HepG2 (cell line): ENCODE measurements at regions not wholly inside any gene's neighbourhood (a gene's known extent, or its start where the extent isn't known, plus 50 kb on each side); places are given as distances from the start of the nearest gene placed in this dataset.

Experiments
- ATAC-seq: fragments of 200-7000 bp; cut with Tn5 transposase; 3 replicates; pipeline ENCODE4 v1.9.1; 2020; ENCODE audit warnings: mild to moderate bottlenecking, moderate library complexity
- BruUV-seq: library from RNA; stranded (reverse); fragments of 400-500 nt; replicated peaks from 2 replicates; lab custom pipeline; 2021; lab: Mats Ljungman, UMichigan
- CTCF ChIA-PET: fragments of 300-600 bp; formaldehyde crosslinking; extraction: SDS; loops from one replicate; lab custom pipeline; 2021; ENCODE audit warnings: low total read pairs, inconsistent platforms, low intra/inter-chr PET ratio; lab: Yijun Ruan, JAX
- POLR2A ChIA-PET: fragments of 350-600 bp; sonication (Branson Sonifier 250); formaldehyde crosslinking; loops from one replicate; lab custom pipeline; 2020; ENCODE audit warnings: antibody characterized with exemption, inconsistent platforms; lab: Yijun Ruan, JAX
- DNase-seq: peaks from one replicate; pipeline ENCODE4 v3.0.0-alpha.2; 2015; ENCODE audit warnings: low spot score
- FAIRE-seq: peaks from 3 replicates; lab custom pipeline; 2011; peaks lifted over from hg19 to GRCh38; lab: Jason Lieb, UNC
- H2AFZ ChIP-seq: one replicate; pipeline ENCODE4 v1.6.1; 2011; ENCODE audit warnings: low read length, inconsistent platforms
- H3K27ac ChIP-seq: fragments of 300-600 bp; 3 replicates; pipeline ENCODE4 v1.8.0; 2011; ENCODE audit warnings: mixed run types, mild to moderate bottlenecking, mixed read lengths, low read length, inconsistent platforms; ENCODE audit not compliant: insufficient read depth; ENCODE audit errors: extremely low read length
- H3K27me3 ChIP-seq, 2 experiments: fragments of 200-600 bp in 1 of 2; 2 replicates in 1 of 2; 3 replicates in 1 of 2; pipeline versions ENCODE4 v1.6.0 to v1.8.0; 2011; ENCODE audit warnings: low read length in 2 of 2, mild to moderate bottlenecking in 2 of 2, moderate library complexity in 2 of 2, inconsistent platforms in 1 of 2; ENCODE audit not compliant: insufficient read depth in 2 of 2, control insufficient read depth in 1 of 2
- H3K36me3 ChIP-seq, 2 experiments: fragments of 200-600 bp in 1 of 2; replicated peaks in 1 of 2; 2 replicates in 1 of 2; 3 replicates in 1 of 2; pipeline versions ENCODE4 v1.5.1 to v1.8.0; 2011; ENCODE audit warnings: low read length in 2 of 2, inconsistent platforms in 1 of 2; ENCODE audit not compliant: insufficient read depth in 2 of 2, control insufficient read depth in 1 of 2
- H3K4me1 ChIP-seq: 2 replicates; pipeline ENCODE4 v1.5.1; 2012; ENCODE audit warnings: low read length, inconsistent platforms; ENCODE audit not compliant: insufficient read depth
- H3K4me2 ChIP-seq: 2 replicates; pipeline ENCODE4 v1.6.0; 2011; ENCODE audit warnings: low read depth, low read length, inconsistent platforms
- H3K4me3 ChIP-seq, 3 experiments: fragments of 200-600 bp in 1 of 3; sonication (generic), shearing (Covaris generic) in 1 of 3; replicated peaks in 1 of 3; 2 replicates each; pipeline ENCODE4 v1.5.1; 2011 to 2016; ENCODE audit warnings: low read length in 3 of 3, inconsistent platforms in 2 of 3, low read depth in 2 of 3, mild to moderate bottlenecking in 2 of 3, control low read depth in 1 of 3, mixed read lengths in 1 of 3; ENCODE audit not compliant: insufficient read depth in 1 of 3
- H3K79me2 ChIP-seq: one replicate; pipeline ENCODE4 v1.6.1; 2011; ENCODE audit warnings: low read length, inconsistent platforms; ENCODE audit not compliant: insufficient read depth
- H3K9ac ChIP-seq: 2 replicates; pipeline ENCODE4 v1.6.0; 2011; ENCODE audit warnings: mild to moderate bottlenecking, low read depth, low read length, inconsistent platforms; ENCODE audit not compliant: insufficient read depth
- H3K9me3 ChIP-seq: 2 replicates; pipeline ENCODE4 v1.5.1; 2012; ENCODE audit warnings: mild to moderate bottlenecking, low read length
- H4K20me1 ChIP-seq: 2 replicates; pipeline ENCODE4 v1.6.0; 2011; ENCODE audit warnings: inconsistent platforms, mild to moderate bottlenecking, low read length, moderate library complexity; ENCODE audit not compliant: insufficient read depth
- GLI4 ChIP-seq: sonication (generic); formaldehyde crosslinking; IDR thresholded peaks from 2 replicates; pipeline ENCODE4 v1.5.1; 2020; ENCODE audit warnings: missing genetic modification reagents, mild to moderate bottlenecking, moderate library complexity, borderline replicate concordance
- LRRFIP1 ChIP-seq: sonication (generic); formaldehyde crosslinking; conservative IDR thresholded peaks from 2 replicates; pipeline ENCODE4 v1.4.0; 2020; ENCODE audit warnings: missing genetic modification reagents
- NKX3-1 ChIP-seq: sonication (generic); formaldehyde crosslinking; IDR thresholded peaks from 2 replicates; pipeline ENCODE4 v1.5.0; 2020; ENCODE audit warnings: missing genetic modification reagents
- POLR2AphosphoS5 ChIP-seq: IDR thresholded peaks from 2 replicates; pipeline ENCODE4 v1.6.1; 2012; ENCODE audit warnings: low read depth, low read length
- RELA ChIP-seq: sonication (generic); formaldehyde crosslinking; IDR thresholded peaks from 2 replicates; pipeline ENCODE4 v1.4.0; 2020; ENCODE audit warnings: missing genetic modification reagents
- SPEN ChIP-seq: sonication (generic); formaldehyde crosslinking; IDR thresholded peaks from 2 replicates; pipeline ENCODE4 v1.5.1; 2020; ENCODE audit warnings: low read depth, mild to moderate bottlenecking, missing genetic modification reagents
- ZNF143 ChIP-seq: sonication (generic); formaldehyde crosslinking; IDR thresholded peaks from 2 replicates; pipeline ENCODE4 v1.4.0; 2020; ENCODE audit warnings: missing genetic modification reagents
- ZNF180 ChIP-seq: sonication (generic); formaldehyde crosslinking; IDR thresholded peaks from 2 replicates; pipeline ENCODE4 v1.4.0; 2020; ENCODE audit warnings: low read depth, missing genetic modification reagents, borderline replicate concordance
- ZNF224 ChIP-seq: sonication (generic); formaldehyde crosslinking; IDR thresholded peaks from 2 replicates; pipeline ENCODE4 v1.5.0; 2020; ENCODE audit warnings: mild to moderate bottlenecking, missing genetic modification reagents
- ZNF343 ChIP-seq: sonication (generic); formaldehyde crosslinking; IDR thresholded peaks from 2 replicates; pipeline ENCODE4 v1.4.0; 2020; ENCODE audit warnings: mild to moderate bottlenecking, missing genetic modification reagents
- ZNF574 ChIP-seq: sonication (generic); formaldehyde crosslinking; IDR thresholded peaks from 2 replicates; pipeline ENCODE4 v1.4.0; 2020; ENCODE audit warnings: missing genetic modification reagents
- WGBS: methylation state at CpG from one replicate; pipeline ENCODE4 v1.1.6; 2017; ENCODE audit warnings: low lambda C conversion rate; 5-methylcytosine and 5-hydroxymethylcytosine counted together
- in situ Hi-C: cut with HindIII; loops from 2 replicates; pipeline ENCODE4 v1.10.0; 2017; ENCODE audit warnings: low pct_unique_long_range_greater_than_20kb; ENCODE audit not compliant: extremely low pct_ligation_motif_present
- intact Hi-C: fragments of 100-400 bp; cut with micrococcal nuclease; formaldehyde crosslinking; loops from one replicate; pipeline ENCODE4 v1.10.0; 2022; ENCODE audit not compliant: unreplicated experiment

- Histone ChIP-seq H3K79me2 (no peaks in the 10 kb centered on the region), H3K4me1 (no peaks in the 10 kb centered on the region), H3K27me3 (no peaks in the 10 kb centered on the region), H3K4me3 (no peak overlapping the region), H3K9me3 (no peaks in the 10 kb centered on the region), H3K4me2 (no peak overlapping the region), H3K27ac (no peak overlapping the region), H3K9ac (no peak overlapping the region), H3K36me3 (no peaks in the 10 kb centered on the region), H2AFZ (no peak overlapping the region), H4K20me1 (no peaks in the 10 kb centered on the region)
- ChIA-PET CTCF (no interaction called here), POLR2A (no interaction called here)
- ATAC-seq (no peak), FAIRE-seq (no peak), DNase-seq (no peak)
- no peak for TF ChIP-seq ZNF180 (CRISPR knock-in tag)
- no peak for TF ChIP-seq ZNF224 (CRISPR knock-in tag)
- TF ChIP-seq ZNF343, result no peak
- TF ChIP-seq ZNF143 (CRISPR knock-in tag), result no peak
- no peak for TF ChIP-seq LRRFIP1 (CRISPR knock-in tag)
- TF ChIP-seq GLI4 (CRISPR knock-in tag), result no peak
- TF ChIP-seq ZNF574 (CRISPR knock-in tag), result no peak
- TF ChIP-seq POLR2AphosphoS5, result no peak
- no peak for TF ChIP-seq NKX3-1 (CRISPR knock-in tag)
- TF ChIP-seq SPEN (CRISPR knock-in tag), result no peak
- TF ChIP-seq RELA (CRISPR knock-in tag), result no peak
- intact Hi-C loops (no loop called here), in situ Hi-C loops (no loop called here)
- WGBS, result 73% methylated on average over 4 of the region's 4 CpGs
- BruUV-seq, result no TSS peak
Observed at GRCh38 chr5:103393101-103393754, 134.7 kb downstream of the MACIR start.
